ENCODE measurements at regions not wholly inside any gene's neighbourhood (a gene's known extent, or its start where the extent isn't known, plus 50 kb on each side); places are given as distances from the start of the nearest gene placed in this dataset.

DNA sequence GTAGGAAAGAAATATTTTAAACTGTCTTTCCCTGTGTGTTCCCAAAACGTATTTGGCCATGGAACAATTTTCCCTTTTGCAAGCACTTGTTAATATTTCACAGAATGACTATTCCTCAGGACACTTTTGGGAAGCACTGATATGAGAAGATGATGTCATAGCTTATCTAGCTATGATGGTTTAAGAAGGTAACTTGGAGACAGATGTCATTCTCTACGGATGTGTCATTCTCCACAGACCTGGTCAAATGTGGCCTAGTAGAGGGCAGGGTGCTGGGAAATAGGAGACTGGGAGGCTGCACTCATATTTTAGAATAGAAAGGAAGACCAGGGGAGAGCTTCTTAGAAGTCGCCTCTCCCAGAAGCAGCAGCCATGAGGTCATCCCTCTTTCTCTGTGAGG, 220.7 kb upstream of the GLI3 start:
- TF ChIP-seq, protein P1, sequence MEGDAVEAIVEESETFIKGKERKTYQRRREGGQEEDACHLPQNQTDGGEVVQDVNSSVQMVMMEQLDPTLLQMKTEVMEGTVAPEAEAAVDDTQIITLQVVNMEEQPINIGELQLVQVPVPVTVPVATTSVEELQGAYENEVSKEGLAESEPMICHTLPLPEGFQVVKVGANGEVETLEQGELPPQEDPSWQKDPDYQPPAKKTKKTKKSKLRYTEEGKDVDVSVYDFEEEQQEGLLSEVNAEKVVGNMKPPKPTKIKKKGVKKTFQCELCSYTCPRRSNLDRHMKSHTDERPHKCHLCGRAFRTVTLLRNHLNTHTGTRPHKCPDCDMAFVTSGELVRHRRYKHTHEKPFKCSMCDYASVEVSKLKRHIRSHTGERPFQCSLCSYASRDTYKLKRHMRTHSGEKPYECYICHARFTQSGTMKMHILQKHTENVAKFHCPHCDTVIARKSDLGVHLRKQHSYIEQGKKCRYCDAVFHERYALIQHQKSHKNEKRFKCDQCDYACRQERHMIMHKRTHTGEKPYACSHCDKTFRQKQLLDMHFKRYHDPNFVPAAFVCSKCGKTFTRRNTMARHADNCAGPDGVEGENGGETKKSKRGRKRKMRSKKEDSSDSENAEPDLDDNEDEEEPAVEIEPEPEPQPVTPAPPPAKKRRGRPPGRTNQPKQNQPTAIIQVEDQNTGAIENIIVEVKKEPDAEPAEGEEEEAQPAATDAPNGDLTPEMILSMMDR (IDR thresholded peaks at IDR 0.05; ENCODE audit: low read depth, low read length): no peak
- no peak for TF ChIP-seq EZH2phosphoT487 (IDR thresholded peaks at IDR 0.05; ENCODE audit: low read depth)
